ENCODE measurements at regions not wholly inside any gene's neighbourhood (a gene's known extent, or its start where the extent isn't known, plus 50 kb on each side); places are given as distances from the start of the nearest gene placed in this dataset.

DNA sequence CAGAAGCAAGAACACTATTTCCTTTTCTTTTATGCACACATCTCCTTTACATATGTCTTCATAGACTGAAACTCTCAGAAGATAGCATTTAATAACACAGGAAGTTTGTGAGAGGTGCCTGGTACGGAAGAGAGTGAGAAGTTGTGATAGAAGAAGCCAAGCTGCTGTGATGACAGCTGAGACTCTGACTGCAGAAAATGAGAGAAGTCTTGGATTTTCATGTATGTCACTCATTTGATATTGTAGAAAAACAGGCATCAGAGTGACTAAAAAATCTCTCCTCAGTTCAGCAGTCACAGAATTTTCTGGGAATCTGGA lies 154.9 kb upstream of the BMP2 start:
- H3K36me3 Mint-ChIP-seq: no peaks in the 10 kb centered on the region
- no peak overlapping the region for H3K27ac Mint-ChIP-seq
- peaks cover 10 to 11% of the 10 kb centered on the region in 2 donors for H3K9me3 Mint-ChIP-seq
- ATAC-seq (no peak), DNase-seq (ENCODE audit: low spot score in 2 of 2) (no peak)

DNA sequence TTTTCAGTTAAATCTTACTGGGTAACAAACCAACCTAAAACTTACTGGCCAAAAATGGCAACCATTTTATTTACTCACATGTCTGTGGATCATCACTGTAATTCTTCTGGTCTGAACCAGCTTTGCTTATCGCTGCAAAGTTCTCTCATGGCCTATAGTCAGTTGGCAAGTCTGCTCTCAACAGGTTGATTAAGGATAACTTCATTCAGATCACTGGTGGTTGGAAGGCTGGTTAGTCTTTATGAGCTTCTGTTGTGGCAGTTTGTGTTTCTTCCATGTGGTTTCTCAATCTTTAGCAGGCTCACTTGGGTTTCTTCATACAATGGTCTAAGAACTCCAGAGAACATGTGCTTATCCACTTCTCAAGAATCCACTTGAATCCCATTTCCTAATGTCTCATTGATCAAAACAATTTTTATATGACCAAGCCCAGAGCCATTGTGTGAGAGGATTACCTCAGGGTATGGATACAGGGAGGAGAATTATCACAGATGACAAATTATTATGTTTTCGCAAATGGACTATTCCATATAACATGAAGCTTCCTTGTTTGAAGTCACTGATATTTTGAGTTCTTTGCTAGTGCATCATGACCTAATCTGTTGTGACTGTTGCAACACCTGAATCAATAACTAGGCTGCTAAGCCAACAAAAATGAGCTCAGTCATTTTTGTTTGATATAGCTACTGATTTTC lies 155.4 kb upstream of the BMP2 start:
- H3K27ac Mint-ChIP-seq: no peak overlapping the region
- no peaks in the 10 kb centered on the region for H3K36me3 Mint-ChIP-seq
- ATAC-seq (no peak), DNase-seq (ENCODE audit: low spot score in 2 of 2) (no peak)
- H3K9me3 Mint-ChIP-seq: peaks cover 10 to 11% of the 10 kb centered on the region in 2 donors

DNA sequence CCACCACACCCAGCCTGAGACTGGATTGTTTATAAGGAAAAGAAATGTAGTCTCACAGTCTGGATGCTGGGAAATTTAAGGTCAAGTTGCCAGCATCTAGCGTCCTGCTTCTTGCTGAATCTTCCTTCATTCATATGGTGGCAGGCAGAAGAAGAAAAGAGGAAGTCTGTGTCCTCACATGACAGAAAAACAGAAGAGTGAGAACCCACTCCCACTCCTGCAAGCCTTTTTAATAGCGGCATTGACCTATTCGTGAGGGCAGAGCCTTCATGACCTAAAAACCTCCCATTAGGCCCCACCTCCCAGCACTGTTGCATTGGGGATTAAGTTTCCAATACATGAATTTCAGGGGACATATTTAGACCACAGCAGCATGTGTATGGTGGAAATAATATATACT lies 160.8 kb upstream of the BMP2 start:
- H3K27ac Mint-ChIP-seq: no peak overlapping the region

DNA sequence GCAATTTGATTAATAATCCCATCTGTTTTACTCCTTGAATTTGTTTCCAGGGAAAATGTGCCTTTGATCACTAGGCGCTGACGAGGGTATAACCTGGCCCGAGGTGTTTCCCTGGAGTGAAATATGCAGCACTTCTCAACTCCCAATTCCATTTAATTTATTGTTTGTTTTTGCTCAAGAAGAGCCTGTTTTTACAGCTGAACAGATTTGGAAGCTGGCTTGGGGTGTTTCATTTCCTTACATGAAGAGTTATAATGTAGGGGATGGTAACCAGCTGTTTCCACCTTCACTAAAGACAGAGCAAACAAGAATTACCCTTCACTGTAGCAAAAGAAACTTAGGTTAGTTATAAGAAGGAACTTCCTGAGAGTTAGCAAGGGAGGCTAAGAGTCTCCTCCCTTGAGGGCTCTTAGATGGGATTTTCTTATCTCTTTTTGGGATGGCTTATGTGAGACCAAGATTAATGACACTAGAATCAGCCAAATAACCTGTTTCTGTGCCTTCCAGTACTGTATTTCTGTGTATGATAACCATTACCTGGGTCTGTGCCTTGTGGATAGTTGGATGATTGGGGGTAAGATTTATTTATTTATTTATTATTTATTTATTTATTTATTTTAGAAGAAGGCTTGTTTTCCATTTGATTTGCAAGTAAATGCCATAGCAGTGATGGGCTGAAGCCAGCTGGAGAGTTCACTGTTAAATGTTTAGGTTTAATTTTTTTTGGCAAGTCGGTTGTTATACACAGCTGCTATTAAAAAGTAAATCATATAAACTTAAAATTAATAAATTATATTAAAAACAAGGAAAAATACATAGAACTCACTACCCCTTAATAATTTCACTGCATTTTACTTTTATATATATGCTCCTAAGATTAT lies 162.2 kb upstream of the BMP2 start:
- no peak for DNase-seq (ENCODE audit: low spot score in 2 of 2)
- Mint-ChIP-seq H3K9me3 (peaks cover 4 to 8% of the 10 kb centered on the region in 2 donors), H3K36me3 (no peaks in the 10 kb centered on the region)

More for the DNA sequence above, 160.8 kb upstream of the BMP2 start:
- DNase-seq (ENCODE audit: low spot score in 2 of 2) (no peak), ATAC-seq (no peak)
- no peaks in the 10 kb centered on the region for H3K36me3 Mint-ChIP-seq
- H3K9me3 Mint-ChIP-seq: peaks cover 2 to 3% of the 10 kb centered on the region in 2 donors

DNA sequence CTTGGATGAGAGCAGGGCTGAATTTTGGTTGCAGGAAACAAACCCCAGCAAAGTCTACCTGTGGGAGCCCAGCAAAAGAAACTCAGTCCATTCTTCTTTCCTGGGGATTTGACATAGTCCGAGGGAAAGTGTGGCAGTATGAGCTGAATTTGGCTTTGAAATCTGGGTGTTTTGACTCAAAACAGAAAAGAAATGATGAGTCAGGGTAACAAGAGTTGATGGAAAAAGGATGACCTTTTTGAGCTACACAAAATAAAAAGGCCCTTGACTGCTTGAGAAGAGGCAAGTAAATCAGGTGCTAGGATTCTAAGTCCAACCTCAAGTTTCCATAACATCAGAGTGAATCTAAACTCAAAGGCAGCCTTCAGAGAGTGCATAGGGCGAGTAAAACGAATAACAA lies 163.3 kb upstream of the BMP2 start:
- ATAC-seq: no peak
- no peak for DNase-seq (ENCODE audit: low spot score in 2 of 2)
- Mint-ChIP-seq H3K9me3 (peaks cover 4 to 18% of the 10 kb centered on the region in 2 donors), H3K27ac (no peak overlapping the region), H3K36me3 (no peaks in the 10 kb centered on the region)

More for the DNA sequence above, 162.2 kb upstream of the BMP2 start:
- H3K27ac Mint-ChIP-seq: no peak overlapping the region
- ATAC-seq: no peak

DNA sequence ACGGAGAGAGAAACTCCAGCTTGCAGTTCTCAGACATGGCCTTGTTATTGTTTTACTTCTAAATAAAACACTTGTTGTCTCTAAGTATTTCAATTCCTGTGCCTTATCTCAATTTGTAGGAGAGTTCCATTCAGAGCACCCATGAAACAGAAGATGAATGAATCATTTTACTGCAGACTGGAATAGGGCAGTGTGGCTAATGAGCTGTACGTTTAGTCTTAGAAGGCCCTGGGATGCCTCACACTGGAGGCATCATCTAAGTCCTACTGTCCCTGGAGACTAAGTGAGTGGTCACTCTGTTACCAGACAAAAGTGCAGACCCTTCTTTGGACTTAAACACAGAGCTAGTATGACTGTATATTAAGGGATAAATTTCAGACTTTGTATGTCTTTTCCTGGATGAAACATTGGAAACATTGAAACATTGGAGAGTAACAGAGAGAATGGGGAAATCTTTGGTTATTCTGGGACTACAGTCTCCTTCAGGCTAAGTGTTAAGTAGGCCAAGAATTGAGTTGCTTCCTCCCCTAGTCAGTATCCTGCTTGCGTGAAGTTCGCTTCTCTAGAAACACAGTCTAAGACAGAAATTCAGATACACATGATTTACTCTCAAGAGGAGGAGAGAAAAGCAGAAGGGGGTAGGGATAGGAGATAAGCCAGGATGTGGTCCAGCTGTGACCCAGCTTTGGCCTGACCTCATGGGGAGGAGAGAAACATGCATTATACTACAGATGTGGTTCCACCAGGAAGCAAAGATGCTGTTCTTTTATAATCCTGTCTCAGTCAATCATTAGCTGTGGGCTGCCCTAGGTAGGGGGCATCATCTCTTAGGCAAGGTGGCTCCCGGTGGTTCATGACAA lies 167.4 kb upstream of the BMP2 start:
- Mint-ChIP-seq H3K36me3 (no peaks in the 10 kb centered on the region), H3K9me3 (peaks cover 4 to 15% of the 10 kb centered on the region in 2 donors), H3K27ac (no peak overlapping the region)
- DNase-seq (ENCODE audit: low spot score in 2 of 2) (no peak), ATAC-seq (no peak)

DNA sequence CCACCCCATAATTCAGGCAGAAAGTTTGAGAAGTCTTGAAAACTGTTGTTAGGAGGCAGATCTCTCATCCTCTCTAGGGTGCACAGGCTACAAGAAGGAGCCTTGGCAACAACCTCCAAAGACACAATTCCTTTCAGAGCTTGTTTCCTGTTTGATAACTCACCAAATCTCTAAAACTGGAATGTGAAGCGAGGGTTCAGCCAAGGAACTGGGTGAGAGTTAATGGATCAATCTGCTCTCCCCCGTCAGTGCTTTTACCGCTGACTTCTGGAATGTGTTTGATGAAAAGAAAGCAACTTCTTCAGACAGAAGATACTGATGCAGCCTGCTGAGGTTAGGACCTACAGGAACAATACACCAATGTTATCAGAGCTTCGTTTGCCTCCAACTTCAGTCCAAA lies 171.8 kb upstream of the BMP2 start:
- peaks cover 13 to 27% of the 10 kb centered on the region in 2 donors for H3K9me3 Mint-ChIP-seq
- H3K27ac Mint-ChIP-seq: no peak overlapping the region
- peaks cover 0 to 4% of the 10 kb centered on the region in 2 donors for H3K36me3 Mint-ChIP-seq
- DNase-seq (ENCODE audit: low spot score in 2 of 2): no peak
- no peak for ATAC-seq

DNA sequence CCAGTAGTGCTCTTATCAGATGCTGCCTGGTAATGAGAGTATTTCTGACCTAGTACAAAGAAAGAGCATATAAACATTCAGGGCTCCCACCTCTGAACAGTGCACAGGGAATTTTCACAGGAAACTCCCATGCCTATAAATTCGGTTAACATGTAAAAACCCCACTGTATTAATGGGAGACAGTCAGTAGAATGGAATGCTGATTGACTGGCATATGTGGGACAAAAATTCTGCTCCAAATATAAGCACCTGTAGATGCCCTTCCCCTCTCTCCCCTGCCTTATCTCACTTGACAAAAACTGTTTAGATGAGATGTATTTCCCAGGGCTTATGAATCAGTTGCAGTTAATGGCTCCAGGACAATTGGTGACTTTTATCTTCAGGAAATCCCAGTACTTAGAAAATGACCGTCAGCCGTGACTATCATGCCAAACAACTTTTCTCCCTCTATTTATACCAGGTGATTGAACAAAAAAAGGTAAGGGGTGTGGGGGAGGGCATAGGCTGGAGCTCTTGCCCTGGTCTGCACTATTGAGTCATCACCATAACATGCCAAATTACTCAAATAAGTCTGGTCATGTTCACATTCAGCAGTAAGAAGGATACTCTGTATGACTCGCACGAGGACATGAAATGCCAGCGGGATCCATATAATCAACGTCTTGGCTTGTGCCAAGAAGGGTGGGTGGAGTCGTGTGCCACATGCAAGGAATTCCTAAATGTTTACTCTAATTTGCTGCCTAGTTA lies 176.4 kb upstream of the BMP2 start:
- no peak for ATAC-seq

DNA sequence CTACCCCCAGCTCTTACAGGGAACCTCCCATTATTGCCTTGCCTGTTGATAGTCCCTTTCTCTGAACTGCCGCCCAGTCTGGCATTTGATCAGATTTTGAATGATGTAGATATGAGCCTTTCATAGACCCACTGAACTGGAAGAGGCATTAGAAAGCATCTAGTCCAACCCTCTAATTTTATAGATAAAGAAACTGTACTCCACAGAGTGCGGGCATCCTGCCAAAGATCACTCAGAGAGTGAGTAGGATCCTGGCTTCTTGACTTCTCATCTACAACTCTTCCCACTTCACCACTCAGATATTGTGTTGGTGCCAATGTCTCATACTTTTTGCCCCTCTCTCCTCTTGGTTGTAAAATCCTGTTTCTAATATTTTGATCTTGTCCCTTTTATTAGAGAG lies 179.2 kb upstream of the BMP2 start:
- Mint-ChIP-seq H3K36me3 (peaks cover 0 to 4% of the 10 kb centered on the region in 2 donors), H3K9me3 (peaks cover 7 to 11% of the 10 kb centered on the region in 2 donors), H3K27ac (no peak overlapping the region)
- no peak for DNase-seq (ENCODE audit: low spot score in 2 of 2)
- no peak for ATAC-seq

More for the DNA sequence above, 176.4 kb upstream of the BMP2 start:
- H3K27ac Mint-ChIP-seq: no peak overlapping the region
- H3K9me3 Mint-ChIP-seq: peaks cover 13 to 16% of the 10 kb centered on the region in 2 donors
- peaks cover 0 to 4% of the 10 kb centered on the region in 2 donors for H3K36me3 Mint-ChIP-seq
- DNase-seq (ENCODE audit: low spot score in 2 of 2): no peak

DNA sequence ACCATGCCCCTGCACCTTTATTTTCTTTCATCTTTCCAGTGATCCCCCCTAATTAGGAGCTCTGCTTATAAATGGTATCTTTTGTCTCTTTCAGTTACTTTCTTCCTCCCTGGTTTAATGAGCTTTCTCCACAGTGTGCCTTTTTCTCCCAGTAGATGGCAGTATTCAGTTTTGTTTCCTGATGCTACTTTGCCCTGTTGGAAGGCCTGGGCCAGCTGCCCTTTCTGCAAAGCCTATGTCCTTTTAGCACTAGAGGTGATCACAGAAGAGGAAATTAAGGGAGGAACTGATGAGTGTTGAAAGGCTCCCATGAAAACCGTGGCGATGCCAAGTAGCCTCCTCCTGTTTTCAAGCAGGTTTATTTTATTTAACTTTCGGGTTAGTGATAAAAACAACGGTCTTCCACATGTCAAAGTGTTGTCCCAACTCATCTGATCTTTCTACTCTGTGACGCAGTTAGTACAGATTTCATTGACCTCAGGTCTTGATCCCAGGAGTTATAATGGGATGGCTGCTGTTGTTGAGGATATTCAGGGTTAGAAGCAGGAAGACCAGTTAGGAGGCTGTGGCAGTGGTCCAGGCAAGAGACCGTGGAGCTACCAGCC lies 184.2 kb upstream of the BMP2 start:
- H3K9me3 Mint-ChIP-seq: peaks cover 8 to 9% of the 10 kb centered on the region in 2 donors
- ATAC-seq (no peak), DNase-seq (ENCODE audit: low spot score in 2 of 2) (no peak)
- H3K36me3 Mint-ChIP-seq: peaks cover 0 to 6% of the 10 kb centered on the region in 2 donors
- H3K27ac Mint-ChIP-seq: no peak overlapping the region

DNA sequence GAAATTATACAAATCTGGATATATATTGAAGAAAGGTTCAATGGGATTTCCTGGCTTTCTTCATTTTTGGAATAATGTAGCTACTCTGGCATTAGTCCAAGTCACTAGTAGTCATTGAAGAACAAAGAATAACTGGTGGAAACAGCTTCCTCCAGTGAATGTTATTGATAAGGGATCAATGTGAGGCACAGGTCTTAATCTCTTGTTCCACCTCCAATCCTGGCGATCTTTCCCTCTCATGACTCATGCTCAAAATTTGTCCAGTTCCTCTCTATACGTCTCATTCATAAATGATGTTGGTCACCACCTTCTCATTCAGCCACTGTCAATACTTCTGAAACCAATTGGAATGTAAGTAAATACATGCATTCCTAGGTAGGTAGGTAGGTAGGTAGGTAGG lies 185.0 kb upstream of the BMP2 start:
- no peak overlapping the region for H3K27ac Mint-ChIP-seq
- H3K9me3 Mint-ChIP-seq: peaks cover 11 to 12% of the 10 kb centered on the region in 2 donors
- DNase-seq (ENCODE audit: low spot score in 2 of 2) (no peak), ATAC-seq (no peak)
- peaks cover 0 to 6% of the 10 kb centered on the region in 2 donors for H3K36me3 Mint-ChIP-seq

DNA sequence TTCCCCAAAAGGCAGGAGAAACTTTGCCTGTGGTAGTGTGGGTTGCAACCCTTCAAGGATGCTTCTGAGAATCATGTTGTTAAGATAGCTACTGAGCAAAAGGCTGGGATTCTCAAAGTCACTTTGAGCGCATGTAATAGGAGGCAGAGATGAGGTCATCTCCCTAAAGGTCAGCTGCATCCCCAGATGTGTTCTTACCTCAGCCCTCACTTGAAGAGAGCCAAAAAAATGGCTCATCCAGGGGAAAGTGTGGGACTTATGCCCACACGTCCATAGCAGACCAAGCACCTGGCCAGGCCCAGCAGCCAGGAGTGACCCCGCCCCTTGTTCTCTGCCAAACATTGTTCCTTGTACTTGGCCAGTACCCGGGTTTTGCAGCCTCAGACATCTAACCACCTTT lies 187.0 kb upstream of the BMP2 start:
- Mint-ChIP-seq H3K9me3 (peaks cover 12 to 16% of the 10 kb centered on the region in 2 donors), H3K27ac (no peak overlapping the region), H3K36me3 (peaks cover 0 to 6% of the 10 kb centered on the region in 2 donors)
- no peak for ATAC-seq
- DNase-seq (ENCODE audit: low spot score in 2 of 2): no peak

DNA sequence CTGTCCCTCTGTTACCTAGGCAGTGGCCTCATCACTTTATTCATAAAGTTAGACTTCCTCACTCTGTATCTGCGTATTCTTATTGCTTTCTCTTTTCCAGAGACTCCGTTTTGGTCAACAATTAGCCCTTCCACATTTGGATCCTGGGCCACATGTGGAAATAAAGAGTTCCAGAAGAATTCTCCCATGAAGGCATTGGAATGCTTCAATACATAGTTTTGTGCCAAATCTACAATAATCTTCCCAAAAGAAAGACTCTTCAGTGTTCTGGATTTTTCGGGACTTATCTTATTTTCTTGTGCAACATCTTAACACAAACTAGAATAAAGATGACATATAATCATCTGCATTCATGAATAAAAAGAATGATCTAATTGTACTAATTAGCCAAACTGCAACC lies 187.7 kb upstream of the BMP2 start:
- Mint-ChIP-seq H3K36me3 (peaks cover 0 to 6% of the 10 kb centered on the region in 2 donors), H3K9me3 (peaks cover 12 to 16% of the 10 kb centered on the region in 2 donors), H3K27ac (no peak overlapping the region)
- no peak for DNase-seq (ENCODE audit: low spot score in 2 of 2)
- no peak for ATAC-seq

DNA sequence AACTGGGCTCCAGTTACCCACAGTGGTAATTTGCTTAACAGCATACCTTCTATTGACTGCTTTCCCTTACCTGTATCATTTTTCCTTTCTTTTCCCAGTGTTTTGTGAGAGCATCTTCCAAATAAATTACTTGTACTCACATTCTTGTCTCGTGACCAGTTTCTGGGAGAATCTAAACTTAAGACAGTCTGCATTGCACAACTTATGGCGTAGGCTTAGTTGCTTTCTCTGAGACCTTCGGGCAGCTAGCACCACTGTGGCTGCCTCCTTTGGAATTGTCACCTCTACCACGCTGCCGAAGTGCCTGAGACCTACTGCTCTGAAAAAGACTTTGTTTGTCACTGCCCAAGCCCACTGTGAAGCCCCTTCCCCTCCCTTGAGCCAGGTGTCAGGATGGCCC lies 188.1 kb upstream of the BMP2 start:
- no peak for ATAC-seq
- H3K9me3 Mint-ChIP-seq: peaks cover 15 to 20% of the 10 kb centered on the region in 2 donors
- peaks cover 0 to 6% of the 10 kb centered on the region in 2 donors for H3K36me3 Mint-ChIP-seq
- DNase-seq (ENCODE audit: low spot score in 2 of 2): no peak
- no peak overlapping the region for H3K27ac Mint-ChIP-seq

DNA sequence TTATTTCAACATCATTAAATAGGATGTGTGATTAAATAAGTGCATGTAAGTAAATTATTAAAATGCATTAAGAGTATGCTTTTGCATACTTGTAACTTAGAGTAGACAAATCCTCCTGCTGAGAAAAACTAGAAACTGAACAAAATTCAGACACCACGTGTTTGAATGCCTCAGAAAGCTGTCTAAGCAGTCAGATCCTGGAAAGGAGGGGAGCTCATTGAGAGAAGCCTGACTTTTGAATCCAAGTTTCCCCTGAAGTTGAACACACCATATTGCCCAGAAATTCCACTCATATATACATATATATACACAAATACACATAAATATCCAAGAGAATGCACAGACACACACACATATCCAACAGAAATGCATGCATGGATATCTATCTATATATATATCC lies 190.0 kb upstream of the BMP2 start:
- H3K36me3 Mint-ChIP-seq: peaks cover 0 to 6% of the 10 kb centered on the region in 2 donors
- H3K9me3 Mint-ChIP-seq: peaks cover 16 to 21% of the 10 kb centered on the region in 2 donors
- DNase-seq (ENCODE audit: low spot score in 2 of 2) (no peak), ATAC-seq (no peak)
- H3K27ac Mint-ChIP-seq: no peak overlapping the region

DNA sequence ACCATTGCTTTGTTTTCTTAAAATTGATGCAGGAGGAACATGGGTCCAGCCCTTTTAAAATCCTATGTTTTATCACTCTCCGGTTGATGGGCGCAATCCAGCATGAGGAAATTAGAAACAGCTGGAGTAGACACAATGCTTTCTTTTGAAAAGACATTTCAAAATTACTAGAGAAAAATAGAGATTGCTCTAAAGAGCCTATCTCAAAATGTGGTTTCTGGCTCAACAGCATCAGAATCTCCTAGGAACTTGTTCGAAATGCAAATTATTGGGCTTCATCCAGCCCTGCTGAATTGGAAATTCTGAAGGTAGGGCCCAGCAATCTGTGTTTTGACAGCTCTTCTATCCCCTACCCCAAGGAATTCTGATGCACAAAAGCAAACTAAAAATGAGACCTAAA lies 190.8 kb upstream of the BMP2 start:
- peaks cover 0 to 6% of the 10 kb centered on the region in 2 donors for H3K36me3 Mint-ChIP-seq
- no peak overlapping the region for H3K27ac Mint-ChIP-seq
- H3K9me3 Mint-ChIP-seq: peaks cover 16 to 18% of the 10 kb centered on the region in 2 donors
- DNase-seq (ENCODE audit: low spot score in 2 of 2) (no peak), ATAC-seq (no peak)
